ENCODE measurements at regions not wholly inside any gene's neighbourhood (a gene's known extent, or its start where the extent isn't known, plus 50 kb on each side); places are given as distances from the start of the nearest gene placed in this dataset.
A peak's percentile ranks its signal among the peaks of the same experiment; 100 is the strongest.

DNA sequence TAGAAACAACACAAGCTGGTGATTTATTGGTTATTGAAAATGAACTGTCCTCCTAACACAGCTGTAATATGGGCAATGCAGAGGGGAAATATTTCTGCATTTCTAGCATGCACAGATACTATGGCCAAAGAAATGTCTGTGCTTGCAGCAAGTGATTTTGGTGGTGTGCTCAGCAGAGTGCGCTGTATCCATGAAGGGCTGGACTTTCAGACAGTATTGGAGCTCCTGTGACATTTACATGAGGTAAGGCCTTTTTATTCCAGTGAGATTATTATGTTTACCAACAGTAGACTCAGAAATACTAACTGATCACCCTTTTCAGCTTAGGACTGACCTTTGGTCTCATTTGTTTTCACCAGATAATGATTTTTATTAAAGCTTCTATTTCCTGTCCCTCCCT is 1302.6 kb upstream of the EPHA6 start:
- H3K23me2 ChIP-seq (ENCODE audit: low read depth, low read length): no peaks in the 10 kb centered on the region
- H3K4me2 ChIP-seq (ENCODE audit: insufficient read depth in 1 of 2, low read depth in 2 of 2, low read length in 2 of 2): no peak overlapping the region
- no peaks in the 10 kb centered on the region for H3K36me3 ChIP-seq (ENCODE audit: control insufficient read depth in 2 of 4, insufficient read depth in 4 of 4, low read length in 3 of 4)
- no peak overlapping the region for H2AK5ac ChIP-seq (ENCODE audit: low read depth, low read length)
- no peak overlapping the region for H4K8ac ChIP-seq (ENCODE audit: extremely low read depth, insufficient read depth, low read length)
- no peak overlapping the region for H2BK12ac ChIP-seq (ENCODE audit: low read depth, low read length)
- ChIA-PET CTCF (ENCODE audit: partially characterized antibody) (no interaction called here), POLR2A (ENCODE audit: partially characterized antibody) (no interaction called here)
- no peak overlapping the region for H3K9ac ChIP-seq (replicated peaks in 1 of 4; ENCODE audit: extremely low read depth in 1 of 4, low read depth in 3 of 4, low read length in 3 of 4)
- WGBS, 2 experiments (ENCODE audit: extremely low coverage in 1 of 2, insufficient coverage in 1 of 2, insufficient read length in 1 of 2, insufficient replicate concordance in 2 of 2, low coverage in 1 of 2, low lambda C conversion rate in 2 of 2, missing lambda C conversion rate in 1 of 2): 89% methylated on average over 1 of the region's 1 CpG; no CpG with 5 or more reads in 1 of the 2 experiments
- no peak overlapping the region for H3K4ac ChIP-seq (replicated peaks; ENCODE audit: insufficient read length, low read depth, low read length)
- H3K79me2 ChIP-seq (ENCODE audit: control insufficient read depth in 1 of 2, insufficient read depth in 2 of 2, low read length in 2 of 2): no peaks in the 10 kb centered on the region
- no peak overlapping the region for H3K27ac ChIP-seq (ENCODE audit: low read depth, low read length)
- no peaks in the 10 kb centered on the region for H3K27me3 ChIP-seq (replicated peaks in 1 of 4; ENCODE audit: control insufficient read depth in 3 of 4, extremely low read depth in 1 of 4, insufficient read depth in 3 of 4, low read length in 3 of 4)
- H3K56ac ChIP-seq (replicated peaks; ENCODE audit: insufficient read length, low read depth, low read length): no peak overlapping the region
- no peak overlapping the region for H2BK20ac ChIP-seq (ENCODE audit: low read length)
- no peak overlapping the region for H2BK5ac ChIP-seq (ENCODE audit: low read depth, low read length)
- no peak overlapping the region for H3K18ac ChIP-seq (ENCODE audit: extremely low read depth, low read length)
- H4K5ac ChIP-seq (ENCODE audit: insufficient read length, low read depth, low read length): no peak overlapping the region
- no peak overlapping the region for H3K23ac ChIP-seq (ENCODE audit: insufficient read length)
- H4K20me1 ChIP-seq (replicated peaks in 1 of 2; ENCODE audit: control insufficient read depth in 1 of 2, insufficient read depth in 2 of 2, low read length in 2 of 2): no peaks in the 10 kb centered on the region
- H3K14ac ChIP-seq (ENCODE audit: insufficient read length): no peak overlapping the region
- H2AFZ ChIP-seq (ENCODE audit: low read length): 0 out of 2 replicates have a peak overlapping the region, but pooled peaks have one; percentile 24
- FAIRE-seq: no peak
- H3K79me1 ChIP-seq (ENCODE audit: low read depth, low read length): no peaks in the 10 kb centered on the region
- no peak overlapping the region for H3K4me3 ChIP-seq (ENCODE audit: extremely low read depth in 1 of 4, insufficient read depth in 2 of 4, low read depth in 3 of 4, low read length in 4 of 4)
- no peak overlapping the region for H4K91ac ChIP-seq (replicated peaks; ENCODE audit: insufficient read length, low read length)
- no peak overlapping the region for H2BK15ac ChIP-seq (ENCODE audit: low read length)
- no peak for DNase-seq (ENCODE audit: low read depth in 1 of 2, low spot score in 2 of 2)
- no peak overlapping the region for H2BK120ac ChIP-seq (replicated peaks; ENCODE audit: low read depth, low read length)
- no peaks in the 10 kb centered on the region for H3K4me1 ChIP-seq (replicated peaks in 1 of 4; ENCODE audit: control insufficient read depth in 3 of 4, insufficient read depth in 4 of 4, low read length in 3 of 4)
- H3K9me3 ChIP-seq (ENCODE audit: insufficient read depth in 2 of 2, low read depth in 1 of 2, low read length in 1 of 2): peaks cover 5 to 8% of the 10 kb centered on the region in 2 experiments; a peak in 2 of 4 replicates
- TF ChIP-seq YY1 (IDR thresholded peaks at IDR 0.05; ENCODE audit: low read depth, low read length) (no peak), BRCA1 (IDR thresholded peaks at IDR 0.05; ENCODE audit: low read depth, low read length) (no peak), TAF1 (IDR thresholded peaks at IDR 0.05; ENCODE audit: low read depth, low read length) (no peak), HDAC6 (IDR thresholded peaks at IDR 0.05; ENCODE audit: low read depth, low read length) (no peak), ASH2L (IDR thresholded peaks at IDR 0.05; ENCODE audit: low read length) (no peak), SAP30 (IDR thresholded peaks at IDR 0.05; ENCODE audit: insufficient read depth, insufficient replicate concordance, low read length) (no peak), RBBP5 (IDR thresholded peaks at IDR 0.05; ENCODE audit: borderline replicate concordance, low read depth, low read length) (no peak), ATF3 (IDR thresholded peaks at IDR 0.05; ENCODE audit: insufficient read depth, low read depth, low read length) (no peak), POLR2AphosphoS5 (IDR thresholded peaks at IDR 0.05; ENCODE audit: low read depth, low read length) (no peak), EZH2 (IDR thresholded peaks at IDR 0.05; ENCODE audit: low read depth, low read length, severe bottlenecking) (no peak), KDM1A (IDR thresholded peaks at IDR 0.05; ENCODE audit: borderline replicate concordance, low read length) (no peak), CREB1 (IDR thresholded peaks at IDR 0.05) (no peak)
- TF ChIP-seq, protein P1, sequence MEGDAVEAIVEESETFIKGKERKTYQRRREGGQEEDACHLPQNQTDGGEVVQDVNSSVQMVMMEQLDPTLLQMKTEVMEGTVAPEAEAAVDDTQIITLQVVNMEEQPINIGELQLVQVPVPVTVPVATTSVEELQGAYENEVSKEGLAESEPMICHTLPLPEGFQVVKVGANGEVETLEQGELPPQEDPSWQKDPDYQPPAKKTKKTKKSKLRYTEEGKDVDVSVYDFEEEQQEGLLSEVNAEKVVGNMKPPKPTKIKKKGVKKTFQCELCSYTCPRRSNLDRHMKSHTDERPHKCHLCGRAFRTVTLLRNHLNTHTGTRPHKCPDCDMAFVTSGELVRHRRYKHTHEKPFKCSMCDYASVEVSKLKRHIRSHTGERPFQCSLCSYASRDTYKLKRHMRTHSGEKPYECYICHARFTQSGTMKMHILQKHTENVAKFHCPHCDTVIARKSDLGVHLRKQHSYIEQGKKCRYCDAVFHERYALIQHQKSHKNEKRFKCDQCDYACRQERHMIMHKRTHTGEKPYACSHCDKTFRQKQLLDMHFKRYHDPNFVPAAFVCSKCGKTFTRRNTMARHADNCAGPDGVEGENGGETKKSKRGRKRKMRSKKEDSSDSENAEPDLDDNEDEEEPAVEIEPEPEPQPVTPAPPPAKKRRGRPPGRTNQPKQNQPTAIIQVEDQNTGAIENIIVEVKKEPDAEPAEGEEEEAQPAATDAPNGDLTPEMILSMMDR (IDR thresholded peaks at IDR 0.05; ENCODE audit: control extremely low read depth in 1 of 3, insufficient read depth in 1 of 3, low read depth in 1 of 3, low read length in 3 of 3): no peak

Data from H1 (cell line).